Suprapubic skin (tissue), 4 donors: ENCODE measurements at regions not wholly inside any gene's neighbourhood (a gene's known extent, or its start where the extent isn't known, plus 50 kb on each side); places are given as distances from the start of the nearest gene placed in this dataset.

Source experiments
- DNase-seq, 2 donors: peaks; one replicate each; pipeline ENCODE4 v3.0.0-alpha.2; 2019; ENCODE audit warnings: low spot score in 2 of 2
- H3K27ac ChIP-seq: fragments of 200-600 bp; sonication (generic); one replicate; pipeline ENCODE4 v1.5.1; 2019
- H3K27me3 ChIP-seq: fragments of 200-600 bp; sonication (generic); one replicate; pipeline ENCODE4 v1.5.1; 2019
- H3K36me3 ChIP-seq: fragments of 200-600 bp; sonication (generic); one replicate; pipeline ENCODE4 v1.5.1; 2019
- H3K4me1 ChIP-seq: fragments of 200-600 bp; sonication (generic); one replicate; pipeline ENCODE4 v1.5.1; 2019
- H3K4me3 ChIP-seq: fragments of 200-600 bp; sonication (generic); one replicate; pipeline ENCODE4 v1.5.1; 2019; ENCODE audit warnings: mild to moderate bottlenecking
- H3K9me3 ChIP-seq: fragments of 200-600 bp; sonication (generic); one replicate; pipeline ENCODE4 v1.5.1; 2019
- CTCF ChIP-seq, 2 donors: fragments of 200-600 bp in 1 of 2; fragments of 450-650 bp in 1 of 2; sonication (generic) in 1 of 2; IDR thresholded peaks; one replicate each; pipeline ENCODE4 v1.5.1; 2016 to 2019; ENCODE audit warnings: antibody characterized with exemption in 2 of 2, mild to moderate bottlenecking in 1 of 2, moderate library complexity in 1 of 2
- EP300 ChIP-seq: sonication (generic); formaldehyde crosslinking; IDR thresholded peaks from one replicate; pipeline ENCODE4 v1.6.1; 2017; ENCODE audit warnings: antibody characterized with exemption
- POLR2A ChIP-seq, 2 donors: fragments of 450-650 bp; IDR thresholded peaks; one replicate each; pipeline ENCODE4 v1.6.1; 2017; ENCODE audit warnings: antibody characterized with exemption in 2 of 2, mild to moderate bottlenecking in 2 of 2, moderate library complexity in 2 of 2
- POLR2AphosphoS5 ChIP-seq, 3 donors: sonication (generic); formaldehyde crosslinking; IDR thresholded peaks; one replicate each; pipeline ENCODE4 v1.6.1; 2017; ENCODE audit warnings: antibody characterized with exemption in 3 of 3
- WGBS: methylation state at CpG from one replicate; pipeline ENCODE4 v1.1.5; 2018; 5-methylcytosine and 5-hydroxymethylcytosine counted together

GRCh38 chr2:234165421-234165820, 114.9 kb downstream of the SPP2 start:
- H3K9me3 ChIP-seq: no peaks in the 10 kb centered on the region
- peaks cover 16% of the 10 kb centered on the region for H3K4me1 ChIP-seq
- WGBS: 53% methylated on average over 5 of the region's 5 CpGs
- no peaks in the 10 kb centered on the region for H3K36me3 ChIP-seq
- H3K27ac ChIP-seq: no peak overlapping the region
- no peak for TF ChIP-seq EP300
- no peak for DNase-seq
- H3K4me3 ChIP-seq: no peak overlapping the region
- H3K27me3 ChIP-seq: no peaks in the 10 kb centered on the region

- peaks cover 16% of the 10 kb centered on the region for H3K4me1 ChIP-seq
- no peak for DNase-seq
- TF ChIP-seq POLR2AphosphoS5 (IDR thresholded peaks at IDR 0.05) (no peak), POLR2A (IDR thresholded peaks at IDR 0.05) (no peak)
- no peak overlapping the region for H3K4me3 ChIP-seq
- H3K9me3 ChIP-seq: no peaks in the 10 kb centered on the region
- no peak overlapping the region for H3K27ac ChIP-seq
- H3K27me3 ChIP-seq: no peaks in the 10 kb centered on the region
- WGBS: 66% methylated on average over 18 of the region's 19 CpGs
- no peaks in the 10 kb centered on the region for H3K36me3 ChIP-seq
Observed at GRCh38 chr2:234164493-234165413, 114.3 kb downstream of the SPP2 start.

- H3K36me3 ChIP-seq: no peaks in the 10 kb centered on the region
- no peaks in the 10 kb centered on the region for H3K9me3 ChIP-seq
- H3K27me3 ChIP-seq: no peaks in the 10 kb centered on the region
- 62% methylated on average over 7 of the region's 7 CpGs for WGBS
- no peak for TF ChIP-seq EP300
- TF ChIP-seq CTCF (IDR thresholded peaks at IDR 0.05): no peak
- TF ChIP-seq POLR2A (IDR thresholded peaks at IDR 0.05): no peak
- peaks cover 16% of the 10 kb centered on the region for H3K4me1 ChIP-seq
- no peak overlapping the region for H3K4me3 ChIP-seq
- H3K27ac ChIP-seq: no peak overlapping the region
- no peak for DNase-seq
Observed at GRCh38 chr2:234163510-234164045, 113.1 kb downstream of the SPP2 start.

- 35% methylated on average over 1 of the region's 1 CpG for WGBS
- DNase-seq: no peak
- Histone ChIP-seq H3K4me3 (no peak overlapping the region), H3K27me3 (no peaks in the 10 kb centered on the region), H3K9me3 (no peaks in the 10 kb centered on the region), H3K27ac (no peak overlapping the region), H3K4me1 (peaks cover 16% of the 10 kb centered on the region), H3K36me3 (no peaks in the 10 kb centered on the region)
- TF ChIP-seq POLR2A (IDR thresholded peaks at IDR 0.05) (no peak), CTCF (IDR thresholded peaks at IDR 0.05) (no peak), POLR2AphosphoS5 (IDR thresholded peaks at IDR 0.05) (no peak), EP300 (no peak)
Observed at GRCh38 chr2:234162861-234163260, 112.4 kb downstream of the SPP2 start.

GRCh38 chr2:234161932-234162331, 111.4 kb downstream of the SPP2 start:
- H3K4me1 ChIP-seq: peaks cover 16% of the 10 kb centered on the region
- WGBS: 70% methylated on average over 6 of the region's 6 CpGs
- no peaks in the 10 kb centered on the region for H3K36me3 ChIP-seq
- H3K4me3 ChIP-seq: no peak overlapping the region
- DNase-seq: no peak
- H3K9me3 ChIP-seq: no peaks in the 10 kb centered on the region
- H3K27me3 ChIP-seq: no peaks in the 10 kb centered on the region
- H3K27ac ChIP-seq: no peak overlapping the region
- TF ChIP-seq POLR2A (IDR thresholded peaks at IDR 0.05) (no peak), POLR2AphosphoS5 (IDR thresholded peaks at IDR 0.05) (no peak), EP300 (no peak), CTCF (IDR thresholded peaks at IDR 0.05) (no peak)

GRCh38 chr2:234158812-234159211, 108.3 kb downstream of the SPP2 start:
- H3K27me3 ChIP-seq: no peaks in the 10 kb centered on the region
- no peak for DNase-seq
- H3K36me3 ChIP-seq: no peaks in the 10 kb centered on the region
- H3K27ac ChIP-seq: no peak overlapping the region
- TF ChIP-seq POLR2A (IDR thresholded peaks at IDR 0.05) (no peak), EP300 (no peak), POLR2AphosphoS5 (IDR thresholded peaks at IDR 0.05) (no peak), CTCF (IDR thresholded peaks at IDR 0.05) (no peak)
- H3K4me3 ChIP-seq: no peak overlapping the region
- H3K4me1 ChIP-seq: peaks cover 9% of the 10 kb centered on the region
- WGBS: 77% methylated on average over 4 of the region's 4 CpGs
- no peaks in the 10 kb centered on the region for H3K9me3 ChIP-seq
